GM19043 (cell line): ENCODE measurements at regions not wholly inside any gene's neighbourhood (a gene's known extent, or its start where the extent isn't known, plus 50 kb on each side); places are given as distances from the start of the nearest gene placed in this dataset.
"Not testable (repeated sequence)": the region's sequence is repeated elsewhere in the genome, so short reads cannot be mapped to it uniquely, and the experiment has no call there.

Source experiments
- ATAC-seq: cut with Tn5 transposase; IDR thresholded peaks from one replicate; pipeline ENCODE4 v1.9.1; 2021; ENCODE audit warnings: low read depth; ENCODE audit not compliant: unreplicated experiment

DNA sequence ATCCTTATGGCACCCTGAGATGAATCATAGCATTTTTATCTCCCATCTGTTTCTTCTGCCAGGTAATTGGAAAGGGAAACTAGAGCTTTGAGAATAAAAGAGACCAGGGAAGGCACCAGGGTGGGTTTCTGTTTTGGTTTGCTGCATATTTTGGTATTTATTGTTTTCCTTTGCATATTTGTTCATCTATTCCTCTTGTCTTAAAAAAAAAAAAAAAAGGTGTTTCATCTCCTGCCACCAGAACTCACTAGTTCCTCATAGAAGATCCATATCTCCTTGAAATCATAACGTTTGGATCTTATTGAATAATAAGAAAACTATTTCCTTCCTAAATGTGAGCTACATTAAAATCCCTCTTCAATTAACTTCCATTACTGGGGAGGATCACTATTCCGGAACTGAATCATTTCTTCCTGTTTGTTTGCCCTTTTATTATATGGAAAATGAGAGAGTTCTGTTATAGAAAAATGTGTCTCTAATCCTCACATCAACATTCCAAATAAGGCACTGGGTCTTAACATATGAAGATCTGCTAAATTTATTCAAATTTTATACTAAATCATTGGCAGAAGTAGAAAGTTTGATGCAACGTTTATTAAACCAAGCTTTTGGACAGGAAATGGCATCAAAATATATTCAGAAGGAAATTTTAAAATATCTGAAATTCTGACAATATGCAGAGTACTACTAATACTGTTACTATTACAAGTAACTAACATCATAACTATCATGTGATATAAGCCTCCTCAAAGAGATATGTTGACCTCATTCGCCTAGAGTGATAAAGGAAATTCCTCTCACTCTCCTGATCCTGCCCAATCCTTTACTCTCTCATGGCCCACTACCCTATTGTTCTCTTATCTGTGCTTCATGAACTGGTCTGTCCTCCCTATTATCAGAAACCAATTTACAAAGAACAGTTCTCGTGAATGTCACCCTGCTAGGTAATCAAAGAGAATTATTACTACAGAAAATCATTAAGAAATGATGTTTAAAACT is 229.4 kb upstream of the RSPO3 start:
- ATAC-seq = no peak

DNA sequence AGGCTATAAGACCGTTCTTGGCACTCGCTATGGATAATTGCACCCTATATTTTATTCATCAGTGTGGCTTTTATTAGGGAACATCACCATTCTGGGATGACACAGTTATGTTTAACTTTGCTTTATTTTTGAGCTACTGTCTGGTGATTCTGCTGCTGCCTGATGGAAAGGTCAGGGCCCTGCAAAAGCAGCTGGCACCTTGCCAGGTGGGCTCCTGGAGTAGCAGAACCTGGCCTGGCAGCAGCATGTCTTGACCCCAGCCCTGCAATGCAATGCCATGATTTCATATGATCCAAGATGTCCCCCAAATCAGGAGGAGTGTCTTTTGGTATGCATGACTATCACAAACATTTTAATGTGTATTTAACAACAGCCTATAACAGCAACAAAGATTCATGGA is 228.4 kb upstream of the RSPO3 start:
- no peak for ATAC-seq

DNA sequence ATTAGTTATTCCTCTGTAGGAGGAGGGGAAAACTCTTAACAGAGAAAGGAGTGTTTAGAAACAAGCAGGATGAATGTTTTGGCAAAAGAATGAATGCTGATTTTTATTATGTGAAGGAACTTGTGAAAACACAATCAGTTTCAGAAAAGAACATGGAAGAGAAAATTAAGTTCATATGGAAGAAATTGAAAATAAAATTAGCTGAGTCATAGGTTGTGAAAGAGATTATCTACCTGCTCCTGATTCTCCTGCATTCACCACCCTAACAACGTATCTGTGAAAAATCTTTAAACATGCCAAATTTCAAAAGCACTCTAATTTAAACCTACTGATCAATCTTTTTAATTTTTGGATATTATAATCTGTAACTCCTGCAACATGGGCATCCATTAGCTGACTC is 227.3 kb upstream of the RSPO3 start:
- ATAC-seq = no peak

DNA sequence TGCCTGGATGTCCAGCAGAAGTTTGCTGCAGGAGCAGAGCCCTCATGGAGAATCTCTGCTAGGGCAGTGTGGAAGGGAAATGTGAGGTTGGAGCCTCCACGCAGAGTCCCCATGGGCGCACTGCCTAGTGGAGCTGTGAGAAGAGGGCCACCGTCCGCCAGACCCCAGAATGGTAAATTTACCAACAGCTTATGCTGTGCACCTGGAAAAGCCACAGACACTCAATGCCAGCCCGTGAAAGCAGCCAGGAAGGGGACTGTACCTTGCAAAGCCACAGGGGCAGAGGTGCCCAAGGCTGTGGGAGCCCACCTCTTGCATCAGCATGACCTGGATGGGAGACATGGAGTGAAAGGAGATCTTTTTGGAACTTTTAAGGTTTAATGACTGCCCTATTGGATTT is 225.6 kb upstream of the RSPO3 start:
- not testable (repeated sequence) for ATAC-seq

DNA sequence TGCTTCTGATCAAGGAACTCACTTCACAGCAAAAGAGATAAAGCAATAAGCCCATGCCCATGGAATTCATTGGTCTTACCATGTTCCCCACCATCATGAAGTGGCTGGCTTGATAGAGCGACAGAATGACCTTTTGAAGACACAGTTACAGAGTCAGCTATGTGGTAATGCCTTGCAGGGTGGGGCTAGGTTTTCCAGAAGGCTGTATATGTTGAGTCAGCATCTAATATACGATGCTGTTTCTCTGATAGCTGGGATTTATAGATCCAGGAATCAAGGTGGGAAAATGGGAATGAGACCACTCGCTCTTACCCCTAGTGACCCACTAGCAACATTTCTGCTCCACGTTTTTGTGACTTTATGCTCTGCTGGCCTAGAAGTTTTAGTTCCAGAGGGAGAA is 220.7 kb upstream of the RSPO3 start:
- ATAC-seq = no peak

DNA sequence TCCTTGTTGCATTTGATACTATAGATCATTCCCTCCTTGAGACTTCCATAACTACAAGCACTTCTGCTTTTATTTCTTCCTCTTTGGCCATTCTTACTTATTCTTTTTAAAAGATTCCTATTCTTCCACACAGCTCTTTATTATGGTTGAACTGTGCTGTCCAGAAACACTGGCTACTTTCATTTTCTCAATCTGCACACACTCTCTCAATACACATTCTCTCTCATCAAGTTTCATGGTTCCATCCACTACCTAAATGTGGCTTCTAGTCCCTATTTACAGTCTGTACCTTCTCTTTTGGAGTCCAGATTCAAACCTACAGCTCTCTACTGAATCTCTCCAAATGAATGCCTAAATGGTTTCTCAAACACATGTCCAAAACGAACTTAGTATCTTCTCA is 214.3 kb upstream of the RSPO3 start:
- no peak for ATAC-seq

DNA sequence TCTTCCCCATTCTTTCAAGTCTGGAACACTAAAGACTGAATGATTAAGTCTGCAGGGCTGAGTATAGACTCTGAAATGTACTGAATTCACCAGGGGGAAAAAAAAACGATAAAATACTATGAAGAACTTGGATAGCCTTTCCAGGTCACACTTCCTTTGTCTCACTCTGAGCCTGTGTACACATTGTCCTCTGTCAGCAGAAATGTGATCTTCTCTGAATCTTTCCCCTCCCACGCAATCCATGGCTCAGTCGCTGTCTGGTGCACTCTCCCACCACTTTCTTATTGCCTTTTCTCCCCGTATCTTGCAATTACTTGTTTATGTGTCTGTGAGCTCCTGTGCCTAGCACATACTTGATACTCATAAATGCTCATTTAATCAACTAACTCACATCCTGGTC is 212.6 kb upstream of the RSPO3 start:
- no peak for ATAC-seq

DNA sequence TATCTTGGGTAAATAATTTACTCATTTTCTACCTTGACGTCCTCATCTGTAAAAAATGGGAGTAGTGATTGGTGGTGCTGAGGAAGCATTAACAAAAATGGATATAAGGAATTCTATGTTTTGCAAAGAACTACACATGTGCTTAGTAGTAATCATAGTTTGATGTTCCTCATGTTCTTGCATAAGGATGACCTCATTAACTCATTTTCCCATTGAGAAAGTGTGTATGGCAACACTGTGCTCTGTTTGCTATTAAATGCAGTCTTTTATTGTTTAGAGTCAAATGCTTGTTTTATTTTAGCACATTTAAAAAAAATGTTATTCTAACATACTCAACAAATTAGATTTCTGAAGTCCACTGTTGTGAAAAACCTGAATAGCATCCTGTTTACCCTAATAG is 211.2 kb upstream of the RSPO3 start:
- ATAC-seq = no peak

DNA sequence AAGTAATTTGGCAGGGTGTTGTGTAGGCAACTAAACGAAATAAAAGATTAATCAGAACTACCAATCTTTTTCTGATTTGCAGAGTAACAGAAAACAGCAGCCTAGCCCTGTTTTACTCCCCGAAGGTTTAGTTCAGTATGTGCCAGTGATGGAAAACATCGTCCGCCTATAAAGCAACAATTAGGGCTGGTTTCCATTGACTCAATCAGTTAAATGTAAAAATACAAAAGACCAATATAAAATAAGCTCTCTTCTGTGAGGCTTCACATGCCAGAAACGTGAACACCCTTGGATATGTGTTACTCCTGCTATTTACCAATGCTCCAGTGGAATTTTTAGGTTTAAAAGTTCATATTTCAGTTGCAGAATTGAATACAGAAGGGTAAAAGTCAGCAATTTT is 210.5 kb upstream of the RSPO3 start:
- no peak for ATAC-seq

DNA sequence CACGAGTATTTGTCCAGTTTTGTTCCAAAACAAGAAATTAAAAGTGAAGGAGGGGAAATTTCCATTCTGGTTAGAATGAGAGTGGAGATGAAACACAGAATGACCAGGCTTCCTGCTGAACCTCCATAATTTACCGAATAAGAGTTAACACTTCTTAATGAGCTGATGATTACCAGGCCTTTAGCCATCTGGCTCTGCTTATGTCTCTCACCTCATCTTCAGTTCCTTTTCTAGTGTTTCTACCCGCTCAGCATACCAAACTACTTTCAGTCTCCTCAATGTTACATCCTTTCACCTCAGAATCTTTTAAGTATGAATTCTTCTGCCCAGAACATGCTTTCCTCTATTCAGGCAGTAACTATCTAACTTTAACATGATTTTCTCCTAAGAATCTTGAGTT is 209.0 kb upstream of the RSPO3 start:
- ATAC-seq = no peak

DNA sequence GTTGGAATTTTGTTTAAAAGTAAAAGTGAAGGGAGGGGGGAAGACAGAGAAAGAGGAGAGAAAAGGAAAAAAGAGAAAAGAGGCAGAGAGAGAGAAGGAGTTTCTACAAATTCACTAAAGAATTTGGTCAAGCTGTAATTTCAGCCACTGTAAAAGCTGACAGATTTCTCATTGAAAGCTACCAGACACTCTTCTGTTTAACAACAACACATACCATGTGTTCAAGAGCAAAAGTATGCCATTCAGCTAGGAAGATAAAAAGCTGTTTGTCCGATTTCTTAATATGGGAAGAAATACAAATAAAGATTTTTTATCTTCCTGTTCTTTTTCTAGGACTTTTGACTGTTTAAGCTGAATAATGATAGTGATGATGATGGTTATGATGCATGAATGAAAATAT is 204.8 kb upstream of the RSPO3 start:
- ATAC-seq = no peak

DNA sequence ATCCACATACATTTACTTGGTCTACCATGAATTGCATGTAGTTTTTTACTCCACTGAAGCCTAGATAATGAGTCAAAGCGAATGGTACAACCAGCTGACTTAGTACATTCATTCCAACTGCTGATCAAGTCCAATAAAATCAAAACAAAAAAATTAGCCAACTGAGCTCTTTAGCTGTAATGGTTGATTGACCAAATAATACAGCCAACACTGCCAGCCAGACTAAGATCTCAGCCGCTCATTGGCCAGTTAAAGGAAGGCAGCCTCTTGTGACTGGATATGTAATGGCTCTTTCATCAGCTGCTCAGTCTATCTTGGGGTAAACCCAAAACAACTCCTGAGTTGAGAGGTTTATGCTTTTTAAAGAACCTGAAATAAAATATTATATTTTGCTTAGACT is 204.3 kb upstream of the RSPO3 start:
- no peak for ATAC-seq

DNA sequence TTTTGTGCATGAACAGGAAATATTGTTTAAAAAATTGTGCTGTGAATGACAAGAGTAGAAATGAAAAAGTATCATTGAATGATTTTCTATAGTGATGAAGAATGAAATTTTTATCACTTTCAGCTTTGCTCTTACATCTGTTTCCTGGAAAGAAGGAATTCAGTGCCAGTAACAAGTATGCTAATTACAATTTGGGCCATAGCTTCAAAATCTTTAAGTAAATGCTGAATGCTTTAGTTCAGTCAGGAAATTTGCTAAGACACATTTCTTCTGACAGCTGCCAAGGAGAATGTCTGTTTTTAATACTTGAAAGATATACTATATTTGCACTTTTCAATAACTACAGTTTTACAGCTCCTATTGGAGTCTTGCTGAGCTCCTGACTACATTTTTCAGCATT is 203.7 kb upstream of the RSPO3 start:
- no peak for ATAC-seq

DNA sequence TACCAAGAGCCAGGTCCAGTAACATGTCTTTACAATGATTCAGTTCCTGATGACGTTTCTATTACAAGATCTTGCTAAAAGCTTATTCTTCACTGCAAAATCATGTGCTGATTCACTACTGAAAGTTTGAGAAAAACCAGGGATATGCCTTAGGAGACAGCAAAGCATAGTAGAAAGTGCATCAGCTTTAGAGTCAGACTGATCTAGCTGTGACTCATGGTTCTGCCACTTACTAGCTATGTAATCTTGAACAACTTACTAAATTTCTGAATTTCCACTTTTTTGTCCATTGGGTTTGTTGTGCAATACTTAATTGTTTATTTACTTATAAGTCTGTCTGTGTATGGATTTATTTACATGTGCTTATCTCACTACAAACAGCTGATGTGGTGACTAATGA is 198.5 kb upstream of the RSPO3 start:
- no peak for ATAC-seq

DNA sequence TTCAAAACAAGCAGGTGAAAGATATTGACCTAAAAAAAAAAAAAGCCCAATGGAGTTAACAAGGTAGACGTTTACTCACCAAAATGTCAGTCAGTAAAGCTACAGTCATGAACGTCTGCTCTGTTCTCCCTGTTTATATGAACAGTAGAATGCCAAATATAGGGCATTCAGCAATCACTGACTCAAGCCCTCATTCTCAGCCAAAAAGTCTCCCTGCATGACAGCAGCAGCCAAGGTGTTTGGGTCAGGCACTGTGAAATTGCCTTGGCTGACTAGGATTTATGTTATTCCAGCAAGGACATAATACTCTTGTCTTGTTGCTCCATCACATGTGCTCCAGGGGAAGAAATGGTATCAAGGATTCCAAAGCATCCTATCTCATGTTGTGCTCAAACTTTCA is 194.7 kb upstream of the RSPO3 start:
- ATAC-seq = no peak

DNA sequence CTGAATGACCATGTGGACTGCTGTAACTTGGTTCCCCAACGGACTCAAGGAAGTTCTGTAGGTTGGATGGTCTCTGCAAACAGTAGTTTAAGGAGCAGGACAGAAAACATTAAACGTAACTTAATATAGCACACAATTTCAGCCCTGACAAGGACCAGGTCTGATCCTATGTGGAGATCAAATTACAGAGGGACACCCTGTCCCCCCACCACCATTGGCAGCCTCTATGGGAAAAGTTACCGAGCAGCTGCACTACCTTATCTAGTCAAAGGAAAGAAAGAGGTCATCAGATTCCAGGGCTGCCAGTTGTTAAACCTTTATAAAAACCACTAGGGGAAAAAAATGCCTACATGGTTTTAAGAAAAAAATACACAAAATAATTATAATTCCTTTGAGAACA is 191.5 kb upstream of the RSPO3 start:
- no peak for ATAC-seq

DNA sequence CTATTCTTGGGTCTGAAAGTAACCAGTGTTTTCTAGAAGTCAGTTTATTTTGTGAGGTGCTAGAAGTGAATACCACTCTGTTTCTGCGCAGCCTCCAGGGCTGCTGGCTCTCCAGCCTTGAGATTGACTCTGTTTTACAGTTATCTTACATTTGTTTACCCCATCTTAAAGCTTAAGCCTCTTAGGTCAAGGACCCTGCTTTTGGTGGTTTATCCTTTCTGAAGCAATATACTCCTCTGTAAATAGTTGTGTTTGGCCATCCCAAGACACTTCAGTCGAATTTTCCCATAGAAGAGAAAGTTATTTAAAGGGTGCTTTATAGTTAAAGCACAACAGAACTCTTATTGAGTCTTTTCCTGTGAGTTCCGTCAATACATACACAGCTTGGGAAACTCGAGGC is 190.6 kb upstream of the RSPO3 start:
- ATAC-seq = no peak

DNA sequence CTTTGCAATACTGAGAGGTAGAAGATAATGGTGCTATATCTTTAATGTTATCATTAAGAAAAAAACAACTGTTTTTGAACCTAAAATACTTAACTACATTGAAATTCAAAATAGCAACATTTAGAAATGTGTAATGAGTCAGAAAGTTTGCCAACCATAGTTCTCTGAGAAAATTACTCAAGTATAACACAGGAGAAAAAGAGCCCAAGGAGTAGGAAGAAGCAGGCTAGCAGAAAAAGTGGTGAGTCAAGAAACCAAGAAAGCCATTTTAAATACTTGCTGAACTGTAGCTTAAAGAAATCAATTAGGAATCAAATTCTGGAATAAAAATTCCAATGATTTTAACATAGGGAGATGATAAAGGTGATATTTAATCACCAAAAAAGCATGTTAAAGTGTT is 181.0 kb upstream of the RSPO3 start:
- ATAC-seq = no peak

DNA sequence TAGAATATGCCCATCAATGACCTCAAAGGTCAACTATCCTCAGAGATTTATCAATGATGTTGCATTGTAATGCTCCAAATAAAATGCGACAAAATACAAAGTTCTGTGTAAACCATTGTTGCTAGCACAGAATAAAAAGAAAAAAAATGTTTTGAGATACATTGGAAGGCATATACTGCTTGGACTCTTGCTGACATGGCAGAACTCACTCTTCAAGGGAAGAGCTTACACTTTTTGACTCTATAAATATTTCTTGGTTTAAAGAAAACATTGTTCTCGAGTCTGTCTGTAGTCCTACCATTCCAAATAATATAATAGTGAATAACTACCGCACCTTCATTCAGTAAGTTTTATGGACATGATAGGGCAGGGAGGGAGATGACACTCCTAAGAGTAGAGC is 178.7 kb upstream of the RSPO3 start:
- no peak for ATAC-seq

DNA sequence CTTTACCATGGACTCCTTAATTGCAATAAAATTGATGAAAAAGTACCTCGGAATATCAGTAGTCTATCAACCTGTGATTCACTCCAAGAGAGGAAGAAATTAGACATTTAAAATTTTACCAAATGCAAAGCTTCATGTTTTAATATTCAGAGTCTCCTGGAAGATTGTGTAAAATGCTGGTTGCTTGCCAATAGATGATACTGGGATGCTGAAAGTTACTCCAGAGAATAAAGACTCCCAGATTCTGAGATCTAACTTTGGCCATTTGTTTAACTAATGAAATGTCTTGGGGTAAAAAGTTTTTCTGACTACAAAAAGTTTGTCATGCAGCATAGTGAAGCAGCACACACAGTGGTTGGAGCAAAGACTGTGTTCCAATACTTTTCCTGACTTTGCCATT is 176.7 kb upstream of the RSPO3 start:
- no peak for ATAC-seq

DNA sequence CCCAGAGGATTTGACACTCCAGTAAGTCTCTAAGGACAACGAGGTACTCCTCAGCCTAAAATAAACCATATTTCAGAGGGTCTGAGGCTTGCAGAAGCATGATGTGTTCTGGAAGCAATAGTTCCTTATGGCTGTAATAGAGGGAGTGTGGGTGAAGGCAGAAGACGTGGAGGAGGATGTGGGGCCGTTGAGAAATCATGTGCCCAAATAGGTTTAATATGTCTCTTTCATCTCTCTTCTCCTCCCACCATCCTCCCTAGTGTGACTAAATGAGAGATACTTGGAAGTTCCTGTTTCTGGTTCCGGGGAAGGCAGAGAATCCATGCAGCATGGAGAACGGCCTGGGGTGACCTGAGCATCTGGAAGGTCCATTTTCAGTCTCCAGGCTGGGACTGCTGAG is 174.0 kb upstream of the RSPO3 start:
- no peak for ATAC-seq

DNA sequence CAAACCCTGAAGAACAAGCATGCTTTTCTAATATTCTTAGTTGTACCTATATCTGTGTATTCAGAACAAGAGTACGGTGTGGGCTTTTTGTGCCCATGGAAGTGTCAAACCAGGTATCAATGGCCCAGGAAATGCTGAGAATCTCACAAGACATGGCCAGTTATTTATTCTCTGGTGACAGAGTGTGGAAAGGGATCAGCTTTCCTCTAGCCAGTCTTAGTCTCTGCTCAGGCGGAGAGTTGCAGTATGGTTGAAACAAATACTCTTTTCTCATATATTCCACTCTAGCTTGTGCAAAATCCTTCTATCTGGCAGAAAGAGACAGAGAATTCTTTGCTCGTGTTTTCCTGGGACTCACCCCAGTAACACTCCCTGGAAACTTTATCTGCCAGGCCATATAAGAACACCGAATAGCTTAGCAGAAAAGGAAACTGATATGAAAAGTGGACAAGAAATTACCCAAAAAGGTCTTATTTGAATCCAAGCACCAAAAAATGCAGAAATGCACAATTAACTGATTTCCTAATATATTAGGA is 173.3 kb upstream of the RSPO3 start:
- ATAC-seq = no peak
